ENCODE measurements at regions not wholly inside any gene's neighbourhood (a gene's known extent, or its start where the extent isn't known, plus 50 kb on each side); places are given as distances from the start of the nearest gene placed in this dataset.

DNA sequence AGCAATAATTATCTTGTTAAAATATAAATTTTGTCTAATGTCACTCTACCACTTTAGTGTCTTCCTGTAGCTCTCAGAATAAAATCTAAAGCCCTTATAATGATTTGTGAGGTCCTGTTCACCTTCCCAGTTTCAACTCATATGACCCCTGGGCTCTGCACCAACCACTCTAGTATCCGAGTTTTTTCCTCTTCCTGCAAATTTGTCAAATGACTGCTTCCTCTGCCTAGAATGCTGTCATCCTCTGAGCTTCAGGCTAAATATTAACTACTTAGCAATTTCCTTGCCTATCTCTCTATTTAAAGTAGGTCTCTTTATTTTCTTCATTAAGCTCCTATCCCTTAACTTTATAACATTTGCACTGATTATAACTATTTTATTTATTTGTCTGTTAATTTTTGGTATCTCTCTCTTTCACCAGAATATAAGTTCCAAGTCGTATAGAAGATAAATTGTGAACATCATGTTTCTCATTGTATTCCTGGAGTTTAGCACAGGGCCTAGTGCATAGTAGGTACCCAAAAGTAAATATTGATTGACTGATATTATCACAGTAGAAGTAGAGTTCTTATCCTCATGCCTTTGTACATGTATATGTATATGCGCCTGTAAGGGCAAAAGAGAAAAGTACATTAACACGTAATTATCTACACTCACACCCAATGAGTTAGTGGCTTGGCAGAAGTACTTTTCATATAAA is 196.0 kb downstream of the BCAT1 start (continued):
- TF ChIP-seq, protein P1, sequence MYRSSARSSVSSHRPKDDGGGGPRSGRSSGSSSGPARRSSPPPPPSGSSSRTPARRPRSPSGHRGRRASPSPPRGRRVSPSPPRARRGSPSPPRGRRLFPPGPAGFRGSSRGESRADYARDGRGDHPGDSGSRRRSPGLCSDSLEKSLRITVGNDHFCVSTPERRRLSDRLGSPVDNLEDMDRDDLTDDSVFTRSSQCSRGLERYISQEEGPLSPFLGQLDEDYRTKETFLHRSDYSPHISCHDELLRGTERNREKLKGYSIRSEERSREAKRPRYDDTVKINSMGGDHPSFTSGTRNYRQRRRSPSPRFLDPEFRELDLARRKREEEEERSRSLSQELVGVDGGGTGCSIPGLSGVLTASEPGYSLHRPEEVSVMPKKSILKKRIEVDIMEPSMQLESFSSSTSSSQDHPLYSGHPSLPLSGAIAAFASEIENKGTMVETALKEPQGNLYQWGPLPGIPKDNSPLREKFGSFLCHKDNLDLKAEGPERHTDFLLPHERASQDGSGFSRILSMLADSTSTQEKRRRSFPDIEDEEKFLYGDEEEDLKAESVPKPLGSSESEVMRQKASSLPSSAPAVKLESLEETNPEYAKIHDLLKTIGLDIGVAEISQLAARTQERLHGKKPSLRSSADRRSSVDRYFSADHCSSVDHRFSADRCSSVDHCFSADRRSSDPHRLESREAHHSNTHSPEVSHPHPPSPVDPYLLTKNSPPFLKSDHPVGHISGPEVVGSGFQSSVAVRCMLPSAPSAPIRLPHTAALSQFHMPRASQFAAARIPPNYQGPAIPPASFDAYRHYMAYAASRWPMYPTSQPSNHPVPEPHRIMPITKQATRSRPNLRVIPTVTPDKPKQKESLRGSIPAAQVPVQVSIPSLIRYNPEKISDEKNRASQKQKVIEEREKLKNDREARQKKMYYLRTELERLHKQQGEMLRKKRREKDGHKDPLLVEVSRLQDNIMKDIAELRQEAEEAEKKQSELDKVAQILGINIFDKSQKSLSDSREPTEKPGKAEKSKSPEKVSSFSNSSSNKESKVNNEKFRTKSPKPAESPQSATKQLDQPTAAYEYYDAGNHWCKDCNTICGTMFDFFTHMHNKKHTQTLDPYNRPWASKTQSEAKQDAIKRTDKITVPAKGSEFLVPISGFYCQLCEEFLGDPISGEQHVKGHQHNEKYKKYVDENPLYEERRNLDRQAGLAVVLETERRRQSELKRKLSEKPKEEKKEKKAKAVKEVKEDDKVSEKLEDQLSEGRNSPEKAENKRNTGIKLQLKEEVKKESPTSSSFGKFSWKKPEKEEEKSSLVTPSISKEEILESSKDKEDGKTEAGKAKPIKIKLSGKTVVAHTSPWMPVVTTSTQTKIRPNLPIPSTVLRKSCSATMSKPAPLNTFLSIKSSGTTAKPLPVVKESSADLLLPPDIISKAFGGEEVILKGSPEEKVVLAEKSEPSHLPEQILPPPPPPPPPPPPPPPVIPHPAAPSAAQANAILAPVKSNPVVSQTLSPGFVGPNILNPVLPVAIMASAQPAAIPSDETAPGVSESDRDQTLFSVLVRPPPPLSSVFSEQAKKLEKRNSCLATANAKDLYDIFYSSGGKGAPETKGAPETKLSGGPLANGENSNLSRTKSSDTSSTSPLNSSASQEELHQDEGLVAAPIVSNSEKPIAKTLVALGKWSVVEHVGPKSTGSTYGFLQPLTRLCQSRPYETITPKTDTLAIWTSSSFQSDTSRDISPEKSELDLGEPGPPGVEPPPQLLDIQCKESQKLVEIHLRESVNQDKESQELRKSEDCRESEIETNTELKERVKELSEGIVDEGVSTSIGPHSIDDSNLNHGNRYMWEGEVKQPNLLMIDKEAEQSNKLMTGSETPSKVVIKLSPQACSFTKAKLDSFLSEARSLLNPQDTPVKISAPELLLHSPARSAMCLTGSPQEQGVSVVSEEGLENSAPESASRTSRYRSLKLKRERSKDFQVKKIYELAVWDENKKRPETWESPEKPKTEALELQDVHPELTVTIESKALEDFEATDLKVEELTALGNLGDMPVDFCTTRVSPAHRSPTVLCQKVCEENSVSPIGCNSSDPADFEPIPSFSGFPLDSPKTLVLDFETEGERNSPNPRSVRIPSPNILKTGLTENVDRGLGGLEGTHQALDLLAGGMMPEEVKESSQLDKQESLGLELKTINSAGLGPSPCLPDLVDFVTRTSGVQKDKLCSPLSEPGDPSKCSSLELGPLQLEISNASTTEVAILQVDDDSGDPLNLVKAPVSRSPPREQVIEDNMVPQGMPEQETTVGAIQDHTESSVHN (CRISPR knock-in tag; IDR thresholded peaks at IDR 0.05), result no peak
- TF ChIP-seq CAMTA2 (CRISPR knock-in tag; IDR thresholded peaks at IDR 0.05; ENCODE audit: borderline replicate concordance), result no peak
- TF ChIP-seq GABPA (IDR thresholded peaks at IDR 0.05; ENCODE audit: low read depth, low read length), result no peak
- peak; percentile 47 for TF ChIP-seq GABPA (CRISPR knock-in tag; IDR thresholded peaks at IDR 0.05; ENCODE audit: low read depth)
- TF ChIP-seq, protein P2, sequence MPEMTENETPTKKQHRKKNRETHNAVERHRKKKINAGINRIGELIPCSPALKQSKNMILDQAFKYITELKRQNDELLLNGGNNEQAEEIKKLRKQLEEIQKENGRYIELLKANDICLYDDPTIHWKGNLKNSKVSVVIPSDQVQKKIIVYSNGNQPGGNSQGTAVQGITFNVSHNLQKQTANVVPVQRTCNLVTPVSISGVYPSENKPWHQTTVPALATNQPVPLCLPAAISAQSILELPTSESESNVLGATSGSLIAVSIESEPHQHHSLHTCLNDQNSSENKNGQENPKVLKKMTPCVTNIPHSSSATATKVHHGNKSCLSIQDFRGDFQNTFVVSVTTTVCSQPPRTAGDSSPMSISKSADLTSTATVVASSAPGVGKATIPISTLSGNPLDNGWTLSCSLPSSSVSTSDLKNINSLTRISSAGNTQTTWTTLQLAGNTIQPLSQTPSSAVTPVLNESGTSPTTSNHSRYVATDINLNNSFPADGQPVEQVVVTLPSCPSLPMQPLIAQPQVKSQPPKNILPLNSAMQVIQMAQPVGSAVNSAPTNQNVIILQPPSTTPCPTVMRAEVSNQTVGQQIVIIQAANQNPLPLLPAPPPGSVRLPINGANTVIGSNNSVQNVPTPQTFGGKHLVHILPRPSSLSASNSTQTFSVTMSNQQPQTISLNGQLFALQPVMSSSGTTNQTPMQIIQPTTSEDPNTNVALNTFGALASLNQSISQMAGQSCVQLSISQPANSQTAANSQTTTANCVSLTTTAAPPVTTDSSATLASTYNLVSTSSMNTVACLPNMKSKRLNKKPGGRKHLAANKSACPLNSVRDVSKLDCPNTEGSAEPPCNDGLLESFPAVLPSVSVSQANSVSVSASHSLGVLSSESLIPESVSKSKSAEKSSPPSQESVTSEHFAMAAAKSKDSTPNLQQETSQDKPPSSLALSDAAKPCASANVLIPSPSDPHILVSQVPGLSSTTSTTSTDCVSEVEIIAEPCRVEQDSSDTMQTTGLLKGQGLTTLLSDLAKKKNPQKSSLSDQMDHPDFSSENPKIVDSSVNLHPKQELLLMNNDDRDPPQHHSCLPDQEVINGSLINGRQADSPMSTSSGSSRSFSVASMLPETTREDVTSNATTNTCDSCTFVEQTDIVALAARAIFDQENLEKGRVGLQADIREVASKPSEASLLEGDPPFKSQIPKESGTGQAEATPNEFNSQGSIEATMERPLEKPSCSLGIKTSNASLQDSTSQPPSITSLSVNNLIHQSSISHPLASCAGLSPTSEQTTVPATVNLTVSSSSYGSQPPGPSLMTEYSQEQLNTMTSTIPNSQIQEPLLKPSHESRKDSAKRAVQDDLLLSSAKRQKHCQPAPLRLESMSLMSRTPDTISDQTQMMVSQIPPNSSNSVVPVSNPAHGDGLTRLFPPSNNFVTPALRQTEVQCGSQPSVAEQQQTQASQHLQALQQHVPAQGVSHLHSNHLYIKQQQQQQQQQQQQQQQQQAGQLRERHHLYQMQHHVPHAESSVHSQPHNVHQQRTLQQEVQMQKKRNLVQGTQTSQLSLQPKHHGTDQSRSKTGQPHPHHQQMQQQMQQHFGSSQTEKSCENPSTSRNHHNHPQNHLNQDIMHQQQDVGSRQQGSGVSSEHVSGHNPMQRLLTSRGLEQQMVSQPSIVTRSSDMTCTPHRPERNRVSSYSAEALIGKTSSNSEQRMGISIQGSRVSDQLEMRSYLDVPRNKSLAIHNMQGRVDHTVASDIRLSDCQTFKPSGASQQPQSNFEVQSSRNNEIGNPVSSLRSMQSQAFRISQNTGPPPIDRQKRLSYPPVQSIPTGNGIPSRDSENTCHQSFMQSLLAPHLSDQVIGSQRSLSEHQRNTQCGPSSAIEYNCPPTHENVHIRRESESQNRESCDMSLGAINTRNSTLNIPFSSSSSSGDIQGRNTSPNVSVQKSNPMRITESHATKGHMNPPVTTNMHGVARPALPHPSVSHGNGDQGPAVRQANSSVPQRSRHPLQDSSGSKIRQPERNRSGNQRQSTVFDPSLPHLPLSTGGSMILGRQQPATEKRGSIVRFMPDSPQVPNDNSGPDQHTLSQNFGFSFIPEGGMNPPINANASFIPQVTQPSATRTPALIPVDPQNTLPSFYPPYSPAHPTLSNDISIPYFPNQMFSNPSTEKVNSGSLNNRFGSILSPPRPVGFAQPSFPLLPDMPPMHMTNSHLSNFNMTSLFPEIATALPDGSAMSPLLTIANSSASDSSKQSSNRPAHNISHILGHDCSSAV (CRISPR knock-in tag; IDR thresholded peaks at IDR 0.05; ENCODE audit: borderline replicate concordance), result no peak
- no peak for TF ChIP-seq ZKSCAN5 (CRISPR knock-in tag; IDR thresholded peaks at IDR 0.05)
- TF ChIP-seq ARNTL (CRISPR knock-in tag; IDR thresholded peaks at IDR 0.05), result no peak
- TF ChIP-seq ZFP82 (CRISPR knock-in tag; IDR thresholded peaks at IDR 0.05; ENCODE audit: borderline replicate concordance), result no peak

Data from HepG2 (cell line).